ENCODE measurements at regions not wholly inside any gene's neighbourhood (a gene's known extent, or its start where the extent isn't known, plus 50 kb on each side); places are given as distances from the start of the nearest gene placed in this dataset.
"Not testable (repeated sequence)": the region's sequence is repeated elsewhere in the genome, so short reads cannot be mapped to it uniquely, and the experiment has no call there.

GRCh38 chr18:43774497-43774896 is 497.2 kb upstream of the SYT4 start:
- DNase-seq (ENCODE audit: low spot score) = no peak
- ATAC-seq = no peak
- intact Hi-C loops (cut with DNase I) = no loop called here

DNA sequence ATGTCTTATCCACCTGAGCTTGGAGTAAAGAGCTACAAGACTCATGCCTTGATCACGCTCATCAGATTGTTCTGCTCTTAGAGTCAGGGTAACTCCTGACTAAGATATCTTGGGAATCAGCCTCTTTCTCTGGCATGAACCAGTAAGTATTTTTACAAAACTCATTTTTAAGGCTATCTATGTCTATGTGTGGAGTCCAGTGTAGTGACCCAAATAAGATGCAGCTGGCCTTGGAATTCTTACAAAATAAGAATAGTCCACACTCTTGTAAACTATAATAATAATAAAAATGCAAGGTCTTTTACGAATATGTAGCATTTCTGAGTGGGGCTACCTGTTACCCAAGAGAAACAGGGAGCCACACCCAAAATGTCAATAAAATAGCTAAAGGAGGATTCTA is 498.3 kb upstream of the SYT4 start:
- intact Hi-C loops (cut with DNase I) = no loop called here
- ATAC-seq = no peak
- DNase-seq (ENCODE audit: low spot score) = no peak

DNA sequence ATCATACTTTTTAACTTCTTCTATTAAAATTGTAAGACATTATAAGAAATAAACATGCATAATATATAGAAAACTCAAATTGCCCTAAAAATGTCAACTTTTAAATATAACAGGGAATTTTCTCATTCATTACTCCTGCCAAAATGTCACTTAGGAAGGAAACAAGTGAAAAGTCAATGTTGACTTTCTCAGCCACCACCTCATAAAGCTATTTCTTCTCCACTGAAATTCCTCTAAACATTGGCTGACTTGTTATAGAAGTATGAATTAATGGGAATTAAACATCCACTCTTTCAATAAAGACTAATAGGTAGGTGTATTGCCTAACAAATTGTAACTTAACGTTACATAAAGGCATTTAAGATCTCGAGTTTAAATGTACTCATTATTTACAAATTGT is 499.7 kb upstream of the SYT4 start:
- intact Hi-C loops (cut with DNase I) = no loop called here
- DNase-seq (ENCODE audit: low spot score) (no peak), ATAC-seq (no peak)

DNA sequence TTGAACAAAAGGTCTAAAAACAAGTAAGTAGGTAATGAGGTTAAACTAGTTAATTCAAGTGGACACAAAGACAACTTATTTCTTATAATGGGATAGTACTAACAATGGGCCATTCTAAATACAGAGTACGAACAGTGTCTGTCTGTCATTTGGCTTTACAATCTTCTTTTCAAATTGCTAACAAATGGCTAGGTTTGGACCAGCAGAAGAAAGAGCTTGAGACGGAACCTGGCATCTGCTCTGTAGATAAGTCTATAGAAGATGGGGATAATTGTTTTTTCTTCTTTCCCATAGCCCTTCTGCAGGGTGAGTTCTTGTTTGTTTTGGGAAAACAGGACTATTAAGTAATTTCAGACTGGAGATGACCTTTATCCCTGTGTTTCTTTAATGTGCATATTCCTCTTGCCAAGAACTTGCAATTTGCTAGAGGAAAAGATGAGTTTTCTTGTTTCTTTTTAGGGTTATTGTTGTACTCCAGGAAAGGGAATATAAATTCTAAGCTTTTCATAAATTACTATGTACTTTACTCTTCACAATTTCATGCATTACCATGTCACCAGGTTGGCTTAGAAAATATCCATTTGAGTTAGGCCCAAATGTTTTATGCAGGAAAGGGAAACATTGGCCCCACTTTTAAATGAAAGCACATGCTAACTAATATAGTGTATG is 500.5 kb upstream of the SYT4 start:
- intact Hi-C loops (cut with DNase I) = no loop called here
- no peak for ATAC-seq
- DNase-seq (ENCODE audit: low spot score) = no peak

- ATAC-seq = no peak
- DNase-seq (ENCODE audit: low spot score) = no peak
- intact Hi-C loops (cut with DNase I) = loop anchor here (10.0 kb wide), 1 partner anchor 534 kb away; no protein-coding TSS in a partner anchor
These were observed 503.6 kb upstream of the SYT4 start for GRCh38 chr18:43780782-43781340.

DNA sequence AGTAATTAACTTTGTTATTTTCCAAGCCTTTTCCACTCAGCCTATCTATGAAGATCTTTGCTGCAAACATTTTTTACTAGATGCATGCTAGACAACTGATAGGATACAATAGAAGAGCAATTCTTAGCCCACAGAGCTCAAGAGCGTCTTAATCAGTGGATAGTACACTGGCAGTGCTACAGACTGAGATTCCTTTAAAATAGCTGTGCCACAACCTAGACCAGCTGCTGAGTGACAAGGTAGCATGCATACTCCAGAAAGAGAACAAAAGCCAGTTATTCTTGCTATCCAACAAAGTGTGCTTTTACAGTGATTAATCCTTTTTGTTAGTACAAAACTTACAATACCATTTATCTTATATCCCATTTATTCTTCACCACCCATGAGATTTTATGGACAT is 507.9 kb upstream of the SYT4 start:
- ATAC-seq (no peak), DNase-seq (ENCODE audit: low spot score) (no peak)
- intact Hi-C loops (cut with DNase I) = loop anchor here (10.0 kb wide), 1 partner anchor 530 kb away; no protein-coding TSS in a partner anchor

DNA sequence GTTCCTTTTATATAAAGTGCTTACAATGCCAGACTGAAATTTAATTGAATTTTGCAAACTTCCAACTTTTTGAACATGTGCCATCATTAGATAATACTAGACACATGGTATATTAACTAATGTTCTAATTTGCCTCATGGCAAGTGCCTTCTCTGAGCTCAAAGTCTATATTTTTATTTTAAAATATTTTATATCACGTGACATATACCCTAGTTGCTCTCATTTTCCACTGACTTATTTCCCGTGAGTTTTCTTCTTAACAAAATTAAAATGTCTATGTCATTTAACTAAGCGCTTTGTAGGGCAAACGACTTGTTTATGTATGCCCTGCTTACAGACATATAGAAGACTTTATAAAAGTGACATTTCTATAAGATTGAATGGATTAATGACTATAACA is 509.6 kb upstream of the SYT4 start:
- intact Hi-C loops (cut with DNase I) = loop anchor here (10.0 kb wide), 1 partner anchor 528 kb away; no protein-coding TSS in a partner anchor
- DNase-seq (ENCODE audit: low spot score) (no peak), ATAC-seq (no peak)

GRCh38 chr18:43787721-43788120 is 510.4 kb upstream of the SYT4 start:
- not testable (repeated sequence) for ATAC-seq; DNase-seq (ENCODE audit: low spot score)
- intact Hi-C loops (cut with DNase I) = loop anchor here (10.0 kb wide), 1 partner anchor 527 kb away; no protein-coding TSS in a partner anchor

- no peak for DNase-seq (ENCODE audit: low spot score)
- intact Hi-C loops (cut with DNase I) = loop anchor here (10.0 kb wide), 1 partner anchor 525 kb away; no protein-coding TSS in a partner anchor
- peak; percentile 92 for ATAC-seq
These were observed 512.1 kb upstream of the SYT4 start for GRCh38 chr18:43789234-43790000.

DNA sequence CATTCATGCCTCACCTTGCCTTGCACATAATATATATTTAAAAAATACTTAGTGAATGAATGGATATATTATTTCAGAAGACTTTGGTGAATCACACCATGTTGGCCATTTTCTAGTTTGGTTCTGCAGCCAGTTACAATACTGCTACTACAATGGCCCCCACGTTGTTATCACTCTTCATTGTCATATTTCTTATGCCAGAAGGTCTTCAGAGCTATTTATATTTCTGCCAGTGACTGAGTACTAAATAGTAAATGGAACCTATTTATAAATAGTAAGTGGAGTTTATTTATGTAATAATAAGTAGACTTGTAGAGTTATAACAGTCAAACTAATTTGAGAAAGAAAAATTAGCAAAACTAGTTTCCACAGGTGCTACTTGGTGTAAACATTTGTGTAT is 516.6 kb upstream of the SYT4 start:
- ATAC-seq (no peak), DNase-seq (ENCODE audit: low spot score) (no peak)
- intact Hi-C loops (cut with DNase I) = no loop called here

DNA sequence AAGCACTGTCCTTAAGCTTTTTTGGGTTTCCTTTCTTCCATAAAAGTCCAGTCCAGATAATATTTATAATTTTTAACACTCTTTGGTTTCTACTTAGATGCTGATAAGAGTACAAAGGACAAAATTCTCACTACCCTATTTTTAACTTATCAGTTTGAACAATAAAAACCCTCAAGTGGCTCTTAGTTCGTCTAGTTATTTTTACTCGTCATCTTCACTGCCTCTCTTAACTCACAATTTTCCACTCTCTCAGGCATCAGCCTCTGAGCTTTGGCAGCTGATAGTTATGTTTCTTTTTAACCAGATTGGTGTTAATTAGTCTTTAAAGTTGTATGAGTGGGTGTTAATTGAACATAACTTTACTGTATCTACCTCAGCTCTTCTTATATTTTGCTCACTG is 517.1 kb upstream of the SYT4 start:
- no peak for ATAC-seq
- DNase-seq (ENCODE audit: low spot score) = no peak
- intact Hi-C loops (cut with DNase I) = no loop called here

- ATAC-seq = no peak
These were observed 520.1 kb upstream of the SYT4 start for GRCh38 chr18:43797347-43797746.

DNA sequence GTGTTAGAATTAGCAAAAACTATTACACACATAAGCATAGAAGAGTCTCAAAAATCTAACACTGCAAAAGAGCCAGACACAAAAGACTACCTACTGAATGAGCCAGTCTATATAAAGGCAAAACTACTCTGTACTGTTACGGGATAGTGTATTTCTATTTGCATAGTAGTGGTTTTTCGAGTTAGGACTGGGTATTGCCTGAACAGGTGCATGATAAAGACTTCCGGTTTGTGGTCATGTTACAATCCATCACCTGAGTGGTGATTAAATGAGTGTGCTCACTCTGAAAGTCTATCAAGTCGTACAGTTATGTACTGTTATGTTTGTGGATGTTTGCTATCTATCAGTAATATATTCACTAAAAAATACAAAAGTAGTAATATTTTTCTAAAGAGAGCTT is 523.3 kb upstream of the SYT4 start:
- DNase-seq (ENCODE audit: low spot score) = no peak
- intact Hi-C loops (cut with DNase I) = no loop called here
- ATAC-seq = no peak

More at GRCh38 chr18:43797347-43797746, 520.1 kb upstream of the SYT4 start:
- intact Hi-C loops (cut with DNase I) = no loop called here
- DNase-seq (ENCODE audit: low spot score) = no peak

DNA sequence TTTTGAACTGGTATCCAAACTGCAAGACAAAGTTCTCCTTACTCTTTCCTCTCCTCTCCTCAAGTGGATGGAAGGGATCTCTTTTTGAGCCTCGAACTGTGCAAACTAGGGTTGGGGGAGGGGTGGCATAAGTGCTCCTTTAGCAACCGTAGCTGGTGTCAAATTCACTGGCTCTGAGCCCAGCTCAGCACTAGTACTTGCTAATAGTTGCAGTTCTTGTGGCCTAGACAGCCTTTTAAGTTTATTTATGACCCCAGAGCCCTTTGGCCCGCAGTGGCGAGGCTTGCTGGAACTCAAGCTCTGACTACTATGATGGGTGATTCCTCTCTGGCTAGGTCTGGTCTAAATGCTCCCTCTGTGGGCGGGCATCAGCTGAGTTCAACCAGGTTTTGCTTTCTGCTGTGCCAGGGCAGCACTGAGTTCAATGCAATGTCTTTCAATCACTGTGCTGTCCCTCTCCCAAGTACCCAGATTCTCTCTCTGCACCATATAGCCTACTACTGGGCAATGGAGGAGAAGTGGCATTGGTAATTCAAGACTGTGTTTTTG is 528.4 kb upstream of the SYT4 start:
- intact Hi-C loops (cut with DNase I) = no loop called here
- DNase-seq (ENCODE audit: low spot score) (no peak), ATAC-seq (peak; percentile 52)

GRCh38 chr18:43812627-43813026 is 535.3 kb upstream of the SYT4 start:
- ATAC-seq = no peak
- DNase-seq (ENCODE audit: low spot score) = no peak
- intact Hi-C loops (cut with DNase I) = no loop called here

DNA sequence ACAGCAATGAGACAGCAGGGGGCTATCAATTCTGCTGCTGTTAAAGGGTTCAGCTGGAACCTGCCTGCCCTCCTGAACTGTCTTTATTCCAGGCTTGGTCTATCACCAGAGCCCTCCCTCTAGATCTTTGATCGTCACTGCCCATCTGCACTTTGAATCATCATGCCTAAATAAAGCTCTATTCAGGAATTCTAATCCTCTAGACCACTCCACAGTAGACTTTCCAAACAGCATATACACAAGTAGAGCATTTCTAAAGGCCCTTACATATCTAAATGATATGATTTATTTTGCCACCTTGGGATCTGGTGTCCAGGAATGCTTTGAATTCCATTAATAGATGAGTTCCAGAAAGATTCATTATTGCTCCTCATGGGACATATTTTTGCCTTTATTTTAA is 542.1 kb upstream of the SYT4 start:
- intact Hi-C loops (cut with DNase I) = no loop called here
- ATAC-seq (no peak), DNase-seq (ENCODE audit: low spot score) (no peak)

DNA sequence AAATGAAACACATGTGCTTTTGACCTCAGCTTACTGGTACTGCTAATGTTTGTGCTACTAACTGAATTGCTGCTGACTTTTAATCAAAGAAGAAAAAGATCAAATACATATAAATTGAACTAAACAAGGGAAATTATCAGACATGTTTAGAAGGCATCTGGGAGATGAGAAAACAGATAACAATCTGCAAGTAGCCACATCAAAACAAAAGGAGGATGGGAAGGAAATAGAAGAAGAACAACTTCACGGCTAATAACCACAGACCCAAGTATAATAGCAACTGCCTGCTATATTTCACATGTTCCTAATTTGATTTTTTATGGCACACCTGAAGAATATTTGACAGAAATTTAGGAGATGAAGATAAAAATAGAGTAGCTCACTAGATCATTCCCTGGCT is 542.6 kb upstream of the SYT4 start:
- DNase-seq (ENCODE audit: low spot score) (no peak), ATAC-seq (no peak)
- intact Hi-C loops (cut with DNase I) = no loop called here

DNA sequence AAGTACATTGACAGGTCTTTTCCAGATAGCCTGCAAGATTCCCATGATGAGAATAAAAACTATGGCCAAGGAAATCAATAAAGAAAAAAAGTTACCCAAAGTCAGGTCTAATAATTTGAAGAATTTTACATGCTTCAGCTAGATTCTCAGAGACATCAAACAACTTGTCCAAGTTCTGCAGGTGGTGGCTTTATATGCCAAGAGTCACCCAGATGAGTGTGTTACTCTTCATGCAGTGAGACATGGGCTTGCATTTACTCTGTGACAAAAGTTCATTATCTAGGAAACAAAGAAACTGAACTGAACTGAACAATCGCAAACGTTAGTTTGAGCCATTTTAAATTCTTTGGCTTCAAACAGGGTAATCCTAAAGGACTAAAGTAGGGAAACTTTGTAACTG is 548.5 kb upstream of the SYT4 start:
- intact Hi-C loops (cut with DNase I) = no loop called here
- DNase-seq (ENCODE audit: low spot score) (no peak), ATAC-seq (no peak)

- intact Hi-C loops (cut with DNase I) = no loop called here
- DNase-seq (ENCODE audit: low spot score) = no peak
- no peak for ATAC-seq
These were observed 548.9 kb upstream of the SYT4 start for GRCh38 chr18:43826215-43826614.

- no peak for ATAC-seq
- intact Hi-C loops (cut with DNase I) = no loop called here
These were observed 550.0 kb upstream of the SYT4 start for GRCh38 chr18:43827311-43827710.

More at GRCh38 chr18:43827311-43827710, 550.0 kb upstream of the SYT4 start:
- no peak for DNase-seq (ENCODE audit: low spot score)
